SK-N-SH treated with all-trans-retinoic acid at 6 μM for 48 hours (cell line): ENCODE measurements at regions not wholly inside any gene's neighbourhood (a gene's known extent, or its start where the extent isn't known, plus 50 kb on each side); places are given as distances from the start of the nearest gene placed in this dataset.
A peak's percentile ranks its signal among the peaks of the same experiment; 100 is the strongest.

ENCODE experiments used
- ATAC-seq: fragments of 200-7000 bp; cut with Tn5 transposase; 3 replicates; pipeline ENCODE4 v1.9.1; 2020; ENCODE audit warnings: mild to moderate bottlenecking, moderate library complexity
- ARNTL ChIP-seq: fragments of 450-650 bp; formaldehyde crosslinking; IDR thresholded peaks from 2 replicates; pipeline ENCODE4 v1.5.0; 2020; ENCODE audit warnings: low read depth, mild to moderate bottlenecking, moderate library complexity, borderline replicate concordance
- CSDC2 ChIP-seq: fragments of 250-450 bp; sonication (Bioruptor Pico); IDR thresholded peaks from 2 replicates; pipeline ENCODE4 v1.5.0; 2020; ENCODE audit warnings: mild to moderate bottlenecking, moderate library complexity
- ESRRG ChIP-seq: fragments of 250-450 bp; sonication (Bioruptor Pico); IDR thresholded peaks from 2 replicates; pipeline ENCODE4 v1.6.1; 2021; ENCODE audit warnings: mild to moderate bottlenecking
- GLIS3 ChIP-seq: fragments of 250-450 bp; sonication (Bioruptor Pico); IDR thresholded peaks from 2 replicates; pipeline ENCODE4 v1.5.0; 2020; ENCODE audit warnings: mild to moderate bottlenecking, moderate library complexity
- ISL1 ChIP-seq: fragments of 250-450 bp; sonication (Bioruptor Pico); IDR thresholded peaks from 2 replicates; pipeline ENCODE4 v2.1.2; 2022; ENCODE audit warnings: mild to moderate bottlenecking, moderate library complexity
- OSR1 ChIP-seq: fragments of 250-450 bp; sonication (Bioruptor Pico); IDR thresholded peaks from 2 replicates; pipeline ENCODE4 v1.8.0; 2022; ENCODE audit warnings: moderate library complexity, mild to moderate bottlenecking, inconsistent platforms
- PPARA ChIP-seq: fragments of 250-450 bp; sonication (Bioruptor Pico); IDR thresholded peaks from 2 replicates; pipeline ENCODE4 v1.5.0; 2020; ENCODE audit warnings: mild to moderate bottlenecking, borderline replicate concordance
- RARB ChIP-seq: fragments of 250-450 bp; sonication (Bioruptor Pico); IDR thresholded peaks from 2 replicates; pipeline ENCODE4 v1.8.0; 2021; ENCODE audit warnings: mild to moderate bottlenecking, moderate library complexity
- SNAI2 ChIP-seq: fragments of 250-450 bp; sonication (Bioruptor Pico); IDR thresholded peaks from 2 replicates; pipeline ENCODE4 v1.5.0; 2020; ENCODE audit warnings: mild to moderate bottlenecking, moderate library complexity
- TCF4 ChIP-seq: fragments of 250-450 bp; sonication (Bioruptor Pico); IDR thresholded peaks from 2 replicates; pipeline ENCODE4 v1.8.0; 2021; ENCODE audit warnings: mild to moderate bottlenecking, moderate library complexity, borderline replicate concordance
- TOX ChIP-seq: fragments of 250-450 bp; sonication (Bioruptor Pico); IDR thresholded peaks from 2 replicates; pipeline ENCODE4 v1.8.0; 2021; ENCODE audit warnings: mild to moderate bottlenecking, moderate library complexity, borderline replicate concordance
- ZC3H10 ChIP-seq: fragments of 250-450 bp; sonication (Bioruptor Pico); IDR thresholded peaks from 2 replicates; pipeline ENCODE4 v1.5.1; 2021; ENCODE audit warnings: mild to moderate bottlenecking, moderate library complexity
- ZFP3 ChIP-seq: fragments of 250-450 bp; sonication (Bioruptor Pico); IDR thresholded peaks from 2 replicates; pipeline ENCODE4 v1.5.0; 2020; ENCODE audit warnings: mild to moderate bottlenecking, moderate library complexity
- ZFP30 ChIP-seq: fragments of 450-650 bp; formaldehyde crosslinking; IDR thresholded peaks from 2 replicates; pipeline ENCODE4 v1.5.0; 2022; ENCODE audit warnings: mild to moderate bottlenecking, moderate library complexity
- ZNF565 ChIP-seq: fragments of 450-650 bp; formaldehyde crosslinking; conservative IDR thresholded peaks from 2 replicates; pipeline ENCODE4 v1.5.0; 2020; ENCODE audit warnings: low read depth, mild to moderate bottlenecking, moderate library complexity
- ZNF70 ChIP-seq: fragments of 450-650 bp; formaldehyde crosslinking; IDR thresholded peaks from 2 replicates; pipeline ENCODE4 v1.5.0; 2020; ENCODE audit warnings: mild to moderate bottlenecking, moderate library complexity
- TF ChIP-seq, protein P1 (sequence below): fragments of 250-450 bp; sonication (Bioruptor Pico); IDR thresholded peaks from 2 replicates; pipeline ENCODE4 v1.8.0; 2021; ENCODE audit warnings: low read depth, mild to moderate bottlenecking, moderate library complexity, borderline replicate concordance
- TF ChIP-seq, protein P2 (sequence below): fragments of 250-450 bp; sonication (Bioruptor Pico); IDR thresholded peaks from 2 replicates; pipeline ENCODE4 v1.8.0; 2020; ENCODE audit warnings: mild to moderate bottlenecking, moderate library complexity, borderline replicate concordance
- TF ChIP-seq, protein P3 (sequence below): fragments of 250-450 bp; sonication (Bioruptor Pico); IDR thresholded peaks from 2 replicates; pipeline ENCODE4 v1.5.0; 2020; ENCODE audit warnings: mild to moderate bottlenecking, moderate library complexity
- TF ChIP-seq, protein P4 (sequence below): fragments of 250-450 bp; sonication (Bioruptor Pico); IDR thresholded peaks from 2 replicates; pipeline ENCODE4 v1.5.1; 2021; ENCODE audit warnings: mild to moderate bottlenecking, moderate library complexity

DNA sequence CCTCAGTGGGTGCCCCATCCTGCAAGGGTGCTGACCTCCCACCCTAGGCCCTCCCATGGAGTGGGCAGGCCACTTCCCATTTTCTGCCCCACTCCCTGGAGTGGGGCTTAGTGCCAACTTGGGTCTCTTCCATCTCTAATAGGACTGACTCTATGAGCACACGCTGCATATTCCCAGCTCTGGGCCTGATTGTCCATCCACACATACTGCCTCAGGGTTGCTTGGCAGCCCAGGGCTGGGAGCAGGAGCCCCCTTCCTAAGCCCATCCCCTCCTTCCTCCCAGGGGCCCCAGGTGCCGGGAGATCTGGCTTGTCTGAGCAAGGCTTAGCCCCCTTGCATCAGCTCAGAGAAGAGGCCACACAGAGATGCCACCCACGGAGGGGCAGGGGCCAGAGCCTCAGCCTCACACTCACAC is 55.1 kb downstream of the PJA1 start:
- peak; percentile 59 for ATAC-seq
- TF ChIP-seq TCF4, result no peak
- TF ChIP-seq OSR1 (CRISPR knock-in tag), result no peak
- TF ChIP-seq ESRRG (CRISPR knock-in tag), result no peak
- TF ChIP-seq, protein P1, sequence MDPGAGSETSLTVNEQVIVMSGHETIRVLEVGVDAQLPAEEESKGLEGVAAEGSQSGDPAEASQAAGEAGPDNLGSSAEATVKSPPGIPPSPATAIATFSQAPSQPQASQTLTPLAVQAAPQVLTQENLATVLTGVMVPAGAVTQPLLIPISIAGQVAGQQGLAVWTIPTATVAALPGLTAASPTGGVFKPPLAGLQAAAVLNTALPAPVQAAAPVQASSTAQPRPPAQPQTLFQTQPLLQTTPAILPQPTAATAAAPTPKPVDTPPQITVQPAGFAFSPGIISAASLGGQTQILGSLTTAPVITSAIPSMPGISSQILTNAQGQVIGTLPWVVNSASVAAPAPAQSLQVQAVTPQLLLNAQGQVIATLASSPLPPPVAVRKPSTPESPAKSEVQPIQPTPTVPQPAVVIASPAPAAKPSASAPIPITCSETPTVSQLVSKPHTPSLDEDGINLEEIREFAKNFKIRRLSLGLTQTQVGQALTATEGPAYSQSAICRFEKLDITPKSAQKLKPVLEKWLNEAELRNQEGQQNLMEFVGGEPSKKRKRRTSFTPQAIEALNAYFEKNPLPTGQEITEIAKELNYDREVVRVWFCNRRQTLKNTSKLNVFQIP (CRISPR knock-in tag), result no peak
- no peak for TF ChIP-seq ISL1 (CRISPR knock-in tag)
- TF ChIP-seq, protein P2, sequence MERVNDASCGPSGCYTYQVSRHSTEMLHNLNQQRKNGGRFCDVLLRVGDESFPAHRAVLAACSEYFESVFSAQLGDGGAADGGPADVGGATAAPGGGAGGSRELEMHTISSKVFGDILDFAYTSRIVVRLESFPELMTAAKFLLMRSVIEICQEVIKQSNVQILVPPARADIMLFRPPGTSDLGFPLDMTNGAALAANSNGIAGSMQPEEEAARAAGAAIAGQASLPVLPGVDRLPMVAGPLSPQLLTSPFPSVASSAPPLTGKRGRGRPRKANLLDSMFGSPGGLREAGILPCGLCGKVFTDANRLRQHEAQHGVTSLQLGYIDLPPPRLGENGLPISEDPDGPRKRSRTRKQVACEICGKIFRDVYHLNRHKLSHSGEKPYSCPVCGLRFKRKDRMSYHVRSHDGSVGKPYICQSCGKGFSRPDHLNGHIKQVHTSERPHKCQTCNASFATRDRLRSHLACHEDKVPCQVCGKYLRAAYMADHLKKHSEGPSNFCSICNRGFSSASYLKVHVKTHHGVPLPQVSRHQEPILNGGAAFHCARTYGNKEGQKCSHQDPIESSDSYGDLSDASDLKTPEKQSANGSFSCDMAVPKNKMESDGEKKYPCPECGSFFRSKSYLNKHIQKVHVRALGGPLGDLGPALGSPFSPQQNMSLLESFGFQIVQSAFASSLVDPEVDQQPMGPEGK, result no peak

DNA sequence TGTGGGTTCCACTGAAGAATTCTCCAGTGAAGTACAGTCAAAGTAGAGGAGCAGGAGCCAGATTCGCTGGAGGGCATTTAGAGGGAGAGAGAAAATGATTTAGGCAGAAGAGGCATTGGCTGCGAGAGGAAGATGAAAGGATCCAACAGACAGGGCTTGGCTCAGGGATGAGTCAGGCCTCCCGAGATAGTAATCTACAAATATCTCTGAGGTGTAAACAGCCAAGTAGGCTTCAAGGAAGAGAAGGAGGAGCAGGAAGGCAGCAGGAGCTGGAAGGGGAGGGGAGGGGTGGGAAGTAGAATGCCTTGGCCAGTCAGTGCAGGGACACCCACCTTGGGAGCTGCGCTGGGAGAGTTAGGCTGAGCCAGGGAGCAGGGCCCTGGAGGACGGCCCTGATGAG is 55.5 kb downstream of the PJA1 start:
- ATAC-seq, result peak; percentile 84
- TF ChIP-seq GLIS3 (CRISPR knock-in tag), result no peak
- TF ChIP-seq, protein P3, sequence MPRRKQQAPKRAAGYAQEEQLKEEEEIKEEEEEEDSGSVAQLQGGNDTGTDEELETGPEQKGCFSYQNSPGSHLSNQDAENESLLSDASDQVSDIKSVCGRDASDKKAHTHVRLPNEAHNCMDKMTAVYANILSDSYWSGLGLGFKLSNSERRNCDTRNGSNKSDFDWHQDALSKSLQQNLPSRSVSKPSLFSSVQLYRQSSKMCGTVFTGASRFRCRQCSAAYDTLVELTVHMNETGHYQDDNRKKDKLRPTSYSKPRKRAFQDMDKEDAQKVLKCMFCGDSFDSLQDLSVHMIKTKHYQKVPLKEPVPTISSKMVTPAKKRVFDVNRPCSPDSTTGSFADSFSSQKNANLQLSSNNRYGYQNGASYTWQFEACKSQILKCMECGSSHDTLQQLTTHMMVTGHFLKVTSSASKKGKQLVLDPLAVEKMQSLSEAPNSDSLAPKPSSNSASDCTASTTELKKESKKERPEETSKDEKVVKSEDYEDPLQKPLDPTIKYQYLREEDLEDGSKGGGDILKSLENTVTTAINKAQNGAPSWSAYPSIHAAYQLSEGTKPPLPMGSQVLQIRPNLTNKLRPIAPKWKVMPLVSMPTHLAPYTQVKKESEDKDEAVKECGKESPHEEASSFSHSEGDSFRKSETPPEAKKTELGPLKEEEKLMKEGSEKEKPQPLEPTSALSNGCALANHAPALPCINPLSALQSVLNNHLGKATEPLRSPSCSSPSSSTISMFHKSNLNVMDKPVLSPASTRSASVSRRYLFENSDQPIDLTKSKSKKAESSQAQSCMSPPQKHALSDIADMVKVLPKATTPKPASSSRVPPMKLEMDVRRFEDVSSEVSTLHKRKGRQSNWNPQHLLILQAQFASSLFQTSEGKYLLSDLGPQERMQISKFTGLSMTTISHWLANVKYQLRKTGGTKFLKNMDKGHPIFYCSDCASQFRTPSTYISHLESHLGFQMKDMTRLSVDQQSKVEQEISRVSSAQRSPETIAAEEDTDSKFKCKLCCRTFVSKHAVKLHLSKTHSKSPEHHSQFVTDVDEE (CRISPR knock-in tag), result no peak
- no peak for TF ChIP-seq ISL1 (CRISPR knock-in tag)
- no peak for TF ChIP-seq CSDC2 (CRISPR knock-in tag)
- no peak for TF ChIP-seq OSR1 (CRISPR knock-in tag)
- no peak for TF ChIP-seq ESRRG (CRISPR knock-in tag)
- no peak for TF ChIP-seq ZNF70
- no peak for TF ChIP-seq ARNTL
- TF ChIP-seq, protein P1 (CRISPR knock-in tag), result no peak
- no peak for TF ChIP-seq RARB
- no peak for TF ChIP-seq ZC3H10 (CRISPR knock-in tag)
- TF ChIP-seq TOX, result no peak
- no peak for TF ChIP-seq ZNF565 (CRISPR knock-in tag)
- TF ChIP-seq, protein P4, sequence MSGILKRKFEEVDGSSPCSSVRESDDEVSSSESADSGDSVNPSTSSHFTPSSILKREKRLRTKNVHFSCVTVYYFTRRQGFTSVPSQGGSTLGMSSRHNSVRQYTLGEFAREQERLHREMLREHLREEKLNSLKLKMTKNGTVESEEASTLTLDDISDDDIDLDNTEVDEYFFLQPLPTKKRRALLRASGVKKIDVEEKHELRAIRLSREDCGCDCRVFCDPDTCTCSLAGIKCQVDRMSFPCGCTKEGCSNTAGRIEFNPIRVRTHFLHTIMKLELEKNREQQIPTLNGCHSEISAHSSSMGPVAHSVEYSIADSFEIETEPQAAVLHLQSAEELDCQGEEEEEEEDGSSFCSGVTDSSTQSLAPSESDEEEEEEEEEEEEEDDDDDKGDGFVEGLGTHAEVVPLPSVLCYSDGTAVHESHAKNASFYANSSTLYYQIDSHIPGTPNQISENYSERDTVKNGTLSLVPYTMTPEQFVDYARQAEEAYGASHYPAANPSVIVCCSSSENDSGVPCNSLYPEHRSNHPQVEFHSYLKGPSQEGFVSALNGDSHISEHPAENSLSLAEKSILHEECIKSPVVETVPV (CRISPR knock-in tag), result no peak
- TF ChIP-seq, protein P2, result no peak
- TF ChIP-seq ZFP30, result no peak
- TF ChIP-seq ZFP3 (CRISPR knock-in tag), result no peak
- TF ChIP-seq TCF4, result no peak
- no peak for TF ChIP-seq SNAI2
- no peak for TF ChIP-seq PPARA (CRISPR knock-in tag)
